ENCODE measurements at regions not wholly inside any gene's neighbourhood (a gene's known extent, or its start where the extent isn't known, plus 50 kb on each side); places are given as distances from the start of the nearest gene placed in this dataset.
"Not testable (repeated sequence)": the region's sequence is repeated elsewhere in the genome, so short reads cannot be mapped to it uniquely, and the experiment has no call there.

- H3K36me3 Mint-ChIP-seq = peaks cover 65% of the 10 kb centered on the region
These were observed 510.2 kb upstream of the GYPC start for GRCh38 chr2:126145752-126146151.

GRCh38 chr2:126154256-126154785, 501.6 kb upstream of the GYPC start:
- no peak for TF ChIP-seq CTCF (IDR thresholded peaks at IDR 0.05)
- CTCF ChIA-PET = no interaction called here
- Mint-ChIP-seq H3K4me1 (no peaks in the 10 kb centered on the region), H3K4me3 (no peak overlapping the region), H3K27ac (no peak overlapping the region), H3K36me3 (peaks cover 68% of the 10 kb centered on the region), H3K27me3 (ENCODE audit: low read depth) (peaks cover 7% of the 10 kb centered on the region; the same call in 1 of the 2 replicates), H3K9me3 (peaks cover 86% of the 10 kb centered on the region)
- no peak for ATAC-seq
- POLR2A ChIA-PET = no interaction called here
- no peak for DNase-seq (ENCODE audit: low spot score)

More at GRCh38 chr2:126145752-126146151, 510.2 kb upstream of the GYPC start:
- ChIA-PET POLR2A (no interaction called here), CTCF (no interaction called here)
- no peak for DNase-seq (ENCODE audit: low spot score)
- ATAC-seq = no peak
- H3K27ac Mint-ChIP-seq = no peak overlapping the region
- H3K27me3 Mint-ChIP-seq (ENCODE audit: low read depth) = peaks cover 11% of the 10 kb centered on the region
- H3K4me3 Mint-ChIP-seq = no peak overlapping the region
- peaks cover 82% of the 10 kb centered on the region for H3K9me3 Mint-ChIP-seq
- H3K4me1 Mint-ChIP-seq = no peaks in the 10 kb centered on the region
- TF ChIP-seq, protein P1, sequence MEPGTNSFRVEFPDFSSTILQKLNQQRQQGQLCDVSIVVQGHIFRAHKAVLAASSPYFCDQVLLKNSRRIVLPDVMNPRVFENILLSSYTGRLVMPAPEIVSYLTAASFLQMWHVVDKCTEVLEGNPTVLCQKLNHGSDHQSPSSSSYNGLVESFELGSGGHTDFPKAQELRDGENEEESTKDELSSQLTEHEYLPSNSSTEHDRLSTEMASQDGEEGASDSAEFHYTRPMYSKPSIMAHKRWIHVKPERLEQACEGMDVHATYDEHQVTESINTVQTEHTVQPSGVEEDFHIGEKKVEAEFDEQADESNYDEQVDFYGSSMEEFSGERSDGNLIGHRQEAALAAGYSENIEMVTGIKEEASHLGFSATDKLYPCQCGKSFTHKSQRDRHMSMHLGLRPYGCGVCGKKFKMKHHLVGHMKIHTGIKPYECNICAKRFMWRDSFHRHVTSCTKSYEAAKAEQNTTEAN (CRISPR knock-in tag; IDR thresholded peaks at IDR 0.05) = no peak
- TF ChIP-seq ZNF396 (CRISPR knock-in tag; IDR thresholded peaks at IDR 0.05; ENCODE audit: borderline replicate concordance) = no peak

GRCh38 chr2:126160950-126161349, 495.0 kb upstream of the GYPC start:
- H3K27ac Mint-ChIP-seq; H3K4me1 Mint-ChIP-seq; CTCF ChIA-PET; DNase-seq (ENCODE audit: low spot score); POLR2A ChIA-PET; ATAC-seq; H3K4me3 Mint-ChIP-seq: not testable (repeated sequence)
- Mint-ChIP-seq H3K27me3 (ENCODE audit: low read depth) (peaks cover 15% of the 10 kb centered on the region), H3K36me3 (peaks cover 65% of the 10 kb centered on the region), H3K9me3 (peaks cover 76% of the 10 kb centered on the region)

DNA sequence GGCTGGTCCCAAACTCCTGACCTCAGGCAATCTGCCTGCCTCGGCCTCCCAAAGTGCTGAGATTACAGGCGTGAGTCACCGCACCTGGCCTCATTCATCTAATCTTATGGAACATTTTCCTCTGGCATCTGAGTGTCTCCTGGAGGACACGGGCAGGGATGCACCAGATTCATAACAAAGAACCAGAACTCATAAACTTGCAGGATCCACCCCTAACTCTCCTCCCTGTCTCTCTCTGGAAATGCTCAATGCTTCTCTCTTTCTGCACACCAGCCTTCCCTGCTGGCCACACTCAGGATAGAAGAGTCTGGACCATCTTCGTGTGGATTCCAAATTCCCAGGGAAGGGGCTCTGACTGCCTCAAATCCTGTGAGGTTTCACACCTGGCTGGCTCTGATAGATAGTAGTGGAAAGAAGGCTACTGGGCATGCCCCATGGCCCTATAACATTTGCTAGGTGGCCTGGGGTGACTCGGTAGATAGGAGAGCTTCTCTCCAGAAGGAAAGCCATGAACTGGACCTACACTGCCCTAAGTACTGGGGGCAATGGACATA, 483.2 kb upstream of the GYPC start:
- DNase-seq (ENCODE audit: low spot score) = no peak
- H3K4me3 Mint-ChIP-seq = no peak overlapping the region
- H3K27me3 Mint-ChIP-seq (ENCODE audit: low read depth) = peaks cover 4% of the 10 kb centered on the region; the same call in 1 of the 2 replicates
- no peak for ATAC-seq
- H3K27ac Mint-ChIP-seq = no peak overlapping the region
- POLR2A ChIA-PET = no interaction called here
- H3K9me3 Mint-ChIP-seq = peaks cover 39% of the 10 kb centered on the region
- H3K36me3 Mint-ChIP-seq = peaks cover 32% of the 10 kb centered on the region
- CTCF ChIA-PET = no interaction called here
- H3K4me1 Mint-ChIP-seq = no peaks in the 10 kb centered on the region
- TF ChIP-seq JUN (CRISPR knock-in tag; IDR thresholded peaks at IDR 0.05) (no peak), AFF4 (CRISPR knock-in tag; IDR thresholded peaks at IDR 0.05; ENCODE audit: borderline replicate concordance) (no peak), NR3C1 (CRISPR knock-in tag; conservative IDR thresholded peaks at IDR 0.05; ENCODE audit: low read depth) (no peak), NR1H2 (CRISPR knock-in tag; IDR thresholded peaks at IDR 0.05) (no peak), MAX (CRISPR knock-in tag; IDR thresholded peaks at IDR 0.05) (no peak), FOXK1 (CRISPR knock-in tag; IDR thresholded peaks at IDR 0.05) (no peak), CBFB (CRISPR knock-in tag; IDR thresholded peaks at IDR 0.05; ENCODE audit: low read depth) (no peak), ATF2 (CRISPR knock-in tag; IDR thresholded peaks at IDR 0.05; ENCODE audit: borderline replicate concordance, low read depth) (no peak)
- TF ChIP-seq, protein P2, sequence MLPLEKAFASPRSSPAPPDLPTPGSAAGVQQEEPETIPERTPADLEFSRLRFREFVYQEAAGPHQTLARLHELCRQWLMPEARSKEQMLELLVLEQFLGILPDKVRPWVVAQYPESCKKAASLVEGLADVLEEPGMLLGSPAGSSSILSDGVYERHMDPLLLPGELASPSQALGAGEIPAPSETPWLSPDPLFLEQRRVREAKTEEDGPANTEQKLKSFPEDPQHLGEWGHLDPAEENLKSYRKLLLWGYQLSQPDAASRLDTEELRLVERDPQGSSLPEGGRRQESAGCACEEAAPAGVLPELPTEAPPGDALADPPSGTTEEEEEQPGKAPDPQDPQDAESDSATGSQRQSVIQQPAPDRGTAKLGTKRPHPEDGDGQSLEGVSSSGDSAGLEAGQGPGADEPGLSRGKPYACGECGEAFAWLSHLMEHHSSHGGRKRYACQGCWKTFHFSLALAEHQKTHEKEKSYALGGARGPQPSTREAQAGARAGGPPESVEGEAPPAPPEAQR (CRISPR knock-in tag; IDR thresholded peaks at IDR 0.05) = no peak
- TF ChIP-seq, protein P3, sequence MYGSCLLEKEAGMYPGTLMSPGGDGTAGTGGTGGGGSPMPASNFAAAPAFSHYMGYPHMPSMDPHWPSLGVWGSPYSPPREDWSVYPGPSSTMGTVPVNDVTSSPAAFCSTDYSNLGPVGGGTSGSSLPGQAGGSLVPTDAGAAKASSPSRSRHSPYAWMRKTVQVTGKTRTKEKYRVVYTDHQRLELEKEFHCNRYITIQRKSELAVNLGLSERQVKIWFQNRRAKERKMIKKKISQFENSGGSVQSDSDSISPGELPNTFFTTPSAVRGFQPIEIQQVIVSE (CRISPR knock-in tag; IDR thresholded peaks at IDR 0.05; ENCODE audit: borderline replicate concordance) = no peak

Data from WTC11 (cell line).